SU-DHL-6 (cell line): ENCODE measurements at regions not wholly inside any gene's neighbourhood (a gene's known extent, or its start where the extent isn't known, plus 50 kb on each side); places are given as distances from the start of the nearest gene placed in this dataset.

Source experiments
- EZH2phosphoT487 ChIP-seq: fragments of 200-600 bp; sonication (generic), shearing (Covaris generic); conservative IDR thresholded peaks from 2 replicates; pipeline ENCODE4 v1.6.1; 2018; ENCODE audit warnings: mild to moderate bottlenecking, antibody characterized with exemption, low read length, moderate library complexity, mixed read lengths
- TF ChIP-seq, protein P1 (sequence below): fragments of 200-600 bp; sonication (generic); IDR thresholded peaks from one replicate; pipeline ENCODE4 v1.5.1; 2017; ENCODE audit warnings: antibody characterized with exemption, mild to moderate bottlenecking, low read length, moderate library complexity; ENCODE audit not compliant: insufficient read depth, poor library complexity, severe bottlenecking

DNA sequence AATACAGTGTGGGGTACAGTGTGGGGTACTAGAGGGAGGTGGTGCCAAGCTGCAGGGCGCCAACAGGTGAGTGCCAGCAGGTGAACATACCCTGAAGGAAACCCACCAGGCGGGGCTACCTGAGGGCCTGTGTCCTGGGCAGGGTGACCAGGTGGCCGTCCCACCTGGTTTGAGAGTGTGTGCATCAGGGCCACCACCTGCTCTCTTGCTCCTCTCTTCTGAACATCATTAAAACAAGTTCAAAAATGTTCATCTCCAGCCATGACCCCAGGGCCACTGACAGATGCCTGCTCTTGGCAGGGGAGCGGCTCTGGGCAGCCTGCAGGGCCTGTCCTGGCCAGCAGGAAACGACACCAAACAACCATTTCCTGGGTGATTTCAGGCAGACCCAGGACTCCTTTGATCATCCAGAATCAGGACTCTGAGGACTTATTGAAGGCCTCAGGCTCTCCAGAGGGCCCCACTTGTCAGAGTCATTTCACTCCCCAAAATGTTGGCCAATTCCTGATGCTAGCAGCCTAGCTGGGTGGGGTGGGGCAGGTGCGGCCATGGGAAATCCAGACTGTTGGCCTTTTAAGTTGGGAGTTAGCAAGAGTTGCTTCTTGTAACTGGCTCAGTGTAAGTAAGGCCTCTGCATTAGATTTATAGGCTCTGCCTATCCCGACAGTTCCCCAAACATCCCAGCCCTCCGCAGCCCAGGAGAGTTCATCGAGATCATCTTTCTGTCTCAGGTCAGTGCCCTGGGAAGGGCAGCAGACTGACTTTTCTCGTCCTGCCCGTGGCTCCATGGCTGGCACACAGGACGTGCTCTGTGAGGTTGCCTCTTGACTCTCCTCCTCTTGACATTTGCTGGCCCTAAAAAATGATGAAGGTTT lies 111.5 kb upstream of the ZNF236 start:
- no peak for TF ChIP-seq EZH2phosphoT487
- TF ChIP-seq, protein P1, sequence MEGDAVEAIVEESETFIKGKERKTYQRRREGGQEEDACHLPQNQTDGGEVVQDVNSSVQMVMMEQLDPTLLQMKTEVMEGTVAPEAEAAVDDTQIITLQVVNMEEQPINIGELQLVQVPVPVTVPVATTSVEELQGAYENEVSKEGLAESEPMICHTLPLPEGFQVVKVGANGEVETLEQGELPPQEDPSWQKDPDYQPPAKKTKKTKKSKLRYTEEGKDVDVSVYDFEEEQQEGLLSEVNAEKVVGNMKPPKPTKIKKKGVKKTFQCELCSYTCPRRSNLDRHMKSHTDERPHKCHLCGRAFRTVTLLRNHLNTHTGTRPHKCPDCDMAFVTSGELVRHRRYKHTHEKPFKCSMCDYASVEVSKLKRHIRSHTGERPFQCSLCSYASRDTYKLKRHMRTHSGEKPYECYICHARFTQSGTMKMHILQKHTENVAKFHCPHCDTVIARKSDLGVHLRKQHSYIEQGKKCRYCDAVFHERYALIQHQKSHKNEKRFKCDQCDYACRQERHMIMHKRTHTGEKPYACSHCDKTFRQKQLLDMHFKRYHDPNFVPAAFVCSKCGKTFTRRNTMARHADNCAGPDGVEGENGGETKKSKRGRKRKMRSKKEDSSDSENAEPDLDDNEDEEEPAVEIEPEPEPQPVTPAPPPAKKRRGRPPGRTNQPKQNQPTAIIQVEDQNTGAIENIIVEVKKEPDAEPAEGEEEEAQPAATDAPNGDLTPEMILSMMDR, result no peak
